A172 (cell line): ENCODE measurements at regions not wholly inside any gene's neighbourhood (a gene's known extent, or its start where the extent isn't known, plus 50 kb on each side); places are given as distances from the start of the nearest gene placed in this dataset.
"Not testable (repeated sequence)": the region's sequence is repeated elsewhere in the genome, so short reads cannot be mapped to it uniquely, and the experiment has no call there.

ENCODE experiments used
- DNase-seq: peaks from one replicate; pipeline ENCODE4 v3.0.0-alpha.2; 2015; ENCODE audit warnings: low spot score

DNA sequence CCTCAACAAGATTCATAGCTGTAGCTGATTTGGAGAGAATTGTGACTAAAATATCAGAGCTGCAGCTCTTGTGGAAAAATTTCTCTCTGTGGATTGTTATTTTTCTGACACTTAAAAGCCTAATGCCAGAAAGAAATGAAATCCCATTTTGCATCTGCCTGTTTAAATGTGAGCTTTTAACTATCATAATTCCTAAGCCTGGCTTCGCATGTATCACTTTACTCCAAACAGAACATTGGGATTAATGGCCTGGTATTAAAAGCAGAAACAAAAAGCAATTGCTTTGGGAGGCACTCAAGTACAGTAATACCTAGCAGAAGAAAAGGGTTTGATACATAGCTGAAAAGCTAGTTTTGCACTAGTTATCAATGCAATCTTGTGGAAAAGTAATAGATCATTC is 164.2 kb upstream of the FSHR start:
- no peak for DNase-seq

GRCh38 chr2:49309461-49309860 is 155.1 kb upstream of the FSHR start:
- DNase-seq, result no peak

DNA sequence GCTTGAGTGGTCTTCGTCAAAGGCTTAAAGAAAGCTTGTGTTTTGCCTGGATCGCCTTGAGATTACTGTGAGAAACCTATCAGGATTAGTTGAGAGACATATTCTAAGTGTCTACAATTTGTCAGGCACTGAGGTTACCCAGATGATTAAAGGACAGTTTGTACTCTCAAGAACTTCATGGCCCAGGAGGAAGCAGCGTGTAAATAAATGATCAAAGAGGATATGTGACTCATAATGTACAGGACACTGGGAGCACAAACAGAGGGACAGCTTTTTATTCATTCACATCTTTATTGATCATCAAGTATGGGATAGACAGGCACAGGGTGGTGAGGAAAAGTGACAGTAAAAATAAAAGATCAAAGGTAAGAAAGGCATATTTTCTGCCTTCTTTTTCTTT is 152.6 kb upstream of the FSHR start:
- DNase-seq, result no peak

- not testable (repeated sequence) for DNase-seq
These were observed 144.4 kb upstream of the FSHR start for GRCh38 chr2:49298693-49299092.

GRCh38 chr2:49298230-49298629 is 143.9 kb upstream of the FSHR start:
- DNase-seq, result no peak

DNA sequence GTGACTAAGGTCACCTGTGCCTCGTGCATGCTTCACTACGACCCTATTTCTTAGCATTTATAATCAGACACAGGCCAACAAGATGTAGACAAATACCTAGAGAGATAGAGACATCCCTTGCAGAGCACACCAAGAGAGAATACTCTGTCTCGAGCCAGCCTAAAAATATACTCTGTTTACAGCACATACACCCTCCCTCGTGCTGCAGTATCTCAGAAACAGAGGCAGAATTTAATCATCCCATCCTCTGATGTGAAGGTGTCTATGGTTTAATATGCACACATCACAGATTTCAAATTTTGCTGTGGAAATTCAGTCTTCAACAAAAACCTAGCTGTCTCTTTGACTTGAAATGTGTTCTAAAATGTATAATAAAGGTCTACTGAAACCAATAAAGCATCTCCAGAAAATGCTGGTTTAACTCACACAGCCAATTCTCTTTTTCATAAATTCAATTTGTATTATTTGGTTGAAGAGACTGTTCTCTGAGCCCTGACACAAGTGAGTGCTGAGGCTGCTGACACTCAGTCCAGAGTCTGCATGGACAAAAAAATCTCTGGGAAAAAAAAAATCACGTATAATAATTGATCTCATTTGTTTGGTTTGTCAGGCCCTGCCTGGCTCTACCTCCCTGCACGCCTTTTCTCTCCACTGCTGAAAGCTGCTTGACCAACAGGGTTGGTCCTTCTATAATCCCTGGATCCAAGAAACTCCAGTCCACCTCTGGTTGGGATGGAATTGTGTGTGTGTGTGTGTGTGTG is 142.0 kb upstream of the FSHR start:
- no peak for DNase-seq

- DNase-seq, result no peak
These were observed 139.9 kb upstream of the FSHR start for GRCh38 chr2:49294225-49294624.

GRCh38 chr2:49291619-49292018 is 137.3 kb upstream of the FSHR start:
- DNase-seq, result no peak

DNA sequence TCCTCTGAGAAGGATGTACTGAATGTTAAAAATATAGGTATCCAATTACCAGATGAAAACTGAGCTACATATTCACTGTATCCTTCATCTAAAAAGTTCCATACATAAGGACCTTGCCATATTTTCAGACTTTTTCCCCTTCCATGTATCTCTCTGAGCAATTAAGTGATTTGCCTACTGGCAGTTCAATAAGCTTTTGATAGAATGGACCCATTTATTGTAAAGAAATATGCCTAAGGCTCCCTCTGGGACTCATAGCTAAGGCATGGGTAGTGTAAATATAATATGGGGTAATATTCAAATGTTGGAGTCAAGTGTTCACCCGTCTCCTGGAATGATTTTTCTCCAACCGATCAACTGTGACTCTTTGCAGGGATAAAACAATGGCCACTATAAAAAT is 135.4 kb upstream of the FSHR start:
- no peak for DNase-seq

- no peak for DNase-seq
These were observed 134.8 kb upstream of the FSHR start for GRCh38 chr2:49288902-49289700.

- no peak for DNase-seq
These were observed 133.9 kb upstream of the FSHR start for GRCh38 chr2:49288113-49288705.

- no peak for DNase-seq
These were observed 132.4 kb upstream of the FSHR start for GRCh38 chr2:49286726-49287125.

DNA sequence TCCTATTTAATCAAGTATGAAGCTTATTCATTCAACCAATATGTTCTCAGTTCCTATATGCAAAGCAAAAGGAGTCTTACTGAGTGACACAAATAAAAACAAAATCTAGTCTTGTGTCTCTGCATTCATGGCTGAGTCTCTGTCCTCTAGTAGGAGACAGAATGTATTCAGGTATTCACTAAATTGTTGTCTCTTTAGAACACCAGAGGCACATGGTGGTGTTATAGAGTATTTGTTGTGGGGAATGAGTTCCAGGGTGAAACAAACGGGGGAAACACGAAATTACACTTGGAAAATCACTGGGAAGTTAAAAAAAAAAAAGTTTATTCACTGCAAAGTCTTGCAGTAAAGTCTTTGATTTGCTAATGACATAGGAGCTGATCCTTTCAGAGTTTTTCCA is 131.7 kb upstream of the FSHR start:
- DNase-seq, result no peak

DNA sequence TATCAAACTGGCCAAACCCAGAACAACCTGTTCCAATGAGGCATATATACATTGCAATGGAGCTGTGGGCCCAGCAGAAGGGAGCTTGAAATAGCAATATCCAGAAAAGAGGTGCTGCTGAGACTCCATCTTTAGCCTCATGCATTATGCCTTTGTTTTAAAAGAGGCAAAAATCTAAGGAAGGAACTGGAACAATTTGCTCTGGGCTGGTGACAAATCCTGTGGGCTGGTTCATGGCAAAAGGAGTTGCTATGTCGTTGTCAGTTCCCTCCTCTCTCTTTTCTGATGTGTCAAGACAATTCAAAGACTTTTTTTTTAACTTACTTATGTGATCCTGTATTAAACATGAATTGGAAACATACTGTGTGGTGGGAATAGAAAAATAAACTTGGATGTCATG is 124.2 kb upstream of the FSHR start:
- DNase-seq, result no peak

GRCh38 chr2:49278141-49278540 is 123.8 kb upstream of the FSHR start:
- DNase-seq, result no peak

GRCh38 chr2:49271060-49271606 is 116.8 kb upstream of the FSHR start:
- no peak for DNase-seq

GRCh38 chr2:49270091-49270490 is 115.8 kb upstream of the FSHR start:
- DNase-seq, result no peak

DNA sequence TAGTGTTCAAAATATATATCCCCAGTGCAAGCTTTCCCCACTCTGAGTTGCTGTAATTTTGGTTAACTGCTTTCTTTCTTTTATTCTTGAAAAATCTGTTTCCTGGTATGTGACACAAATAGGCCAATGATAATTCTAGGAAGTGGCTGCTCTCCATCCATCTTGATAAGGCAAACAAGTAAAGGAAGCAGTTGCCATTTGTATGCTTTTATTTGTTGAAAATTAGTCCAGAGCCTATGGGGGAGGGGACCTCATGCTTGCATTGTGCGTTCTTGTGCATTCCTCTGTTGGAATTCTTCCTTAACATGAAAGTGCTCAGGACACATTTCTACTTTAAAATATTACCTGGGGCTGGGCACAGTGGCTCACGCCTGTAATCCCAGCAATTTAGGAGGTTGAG is 111.2 kb upstream of the FSHR start:
- DNase-seq, result no peak

DNA sequence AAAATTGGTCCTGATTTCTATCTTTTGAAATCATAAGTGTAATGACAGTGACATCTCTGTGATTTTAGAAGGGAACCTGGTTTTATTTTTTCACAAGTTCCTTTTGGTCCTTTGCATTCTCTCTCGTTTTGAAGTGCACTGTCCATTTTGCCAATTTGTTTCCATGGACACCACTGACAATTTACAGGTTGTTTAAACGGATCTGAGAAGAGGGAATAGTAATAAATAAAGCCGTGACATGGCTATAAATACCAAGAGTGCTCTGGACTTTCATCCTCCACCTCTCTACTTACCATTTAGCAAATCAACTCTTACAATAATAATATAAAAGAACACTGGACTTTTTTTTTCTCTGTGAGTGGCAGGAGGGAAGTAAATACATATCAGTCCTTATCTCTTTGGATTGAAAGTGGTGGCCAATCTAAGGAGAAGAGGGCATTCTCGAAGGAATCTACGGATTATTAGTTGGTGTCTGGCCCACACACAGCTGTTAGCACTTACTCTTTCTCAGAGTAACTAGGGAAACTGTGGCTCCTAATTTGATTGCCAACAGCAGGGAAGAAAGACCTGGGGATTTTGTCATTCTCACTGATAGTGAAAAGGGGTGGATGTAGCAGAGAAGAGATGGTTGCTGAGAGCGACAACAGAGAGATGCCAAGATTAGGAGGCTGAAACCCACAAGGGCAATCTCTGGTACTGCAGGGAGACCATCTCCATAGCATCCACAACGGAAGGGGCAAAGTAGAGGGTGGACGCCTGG is 108.7 kb upstream of the FSHR start:
- DNase-seq, result no peak

- DNase-seq, result no peak
These were observed 107.5 kb upstream of the FSHR start for GRCh38 chr2:49261781-49262180.

- DNase-seq, result no peak
These were observed 106.7 kb upstream of the FSHR start for GRCh38 chr2:49260979-49261538.

DNA sequence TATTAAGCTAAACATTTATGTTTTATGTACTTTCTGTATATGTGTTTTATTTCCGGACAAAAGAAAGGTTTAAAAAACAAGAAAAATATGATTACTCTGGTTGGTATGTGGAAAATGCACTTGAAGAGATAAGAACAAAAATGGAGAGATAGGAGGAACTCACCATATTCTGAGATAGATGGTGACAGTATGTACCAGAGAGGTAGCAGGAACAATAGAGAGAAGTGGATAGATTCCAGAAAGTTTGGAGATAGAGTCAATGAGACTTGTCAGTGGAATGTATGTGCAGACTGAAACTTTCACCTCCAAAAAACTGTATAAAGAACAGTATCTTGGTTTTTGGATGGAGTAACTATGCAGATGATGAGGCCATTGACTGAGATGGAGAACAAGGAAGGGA is 105.6 kb upstream of the FSHR start:
- no peak for DNase-seq
